Cerebellar cortex (tissue), 1 donor: ENCODE measurements at regions not wholly inside any gene's neighbourhood (a gene's known extent, or its start where the extent isn't known, plus 50 kb on each side); places are given as distances from the start of the nearest gene placed in this dataset.
A peak's percentile ranks its signal among the peaks of the same experiment; 100 is the strongest.

Experiments
- DNase-seq: peaks from one replicate; pipeline ENCODE4 v3.0.0-alpha.2; 2015; ENCODE audit warnings: low spot score

DNA sequence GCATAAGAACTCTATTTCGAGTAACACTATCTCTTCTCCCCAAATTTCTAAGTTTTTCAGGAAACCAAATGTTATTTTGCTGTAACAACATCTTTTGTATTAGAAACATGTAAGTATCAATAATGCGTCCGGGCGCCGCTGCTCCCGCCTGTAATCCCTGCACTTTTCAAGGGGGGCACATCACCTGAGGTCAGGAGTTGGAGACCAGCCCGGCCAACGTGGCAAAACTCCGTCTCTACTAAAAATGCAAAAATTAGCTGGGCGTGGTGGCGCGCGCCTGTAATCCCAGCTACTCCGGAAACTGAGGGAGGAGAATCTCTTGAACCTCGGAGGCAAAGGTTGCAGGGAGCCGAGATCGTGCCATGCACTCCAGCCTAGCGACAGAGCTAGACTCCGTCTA, 881.1 kb upstream of the NUDT12 start:
- DNase-seq = no peak

GRCh38 chr5:104431981-104432380, 869.4 kb upstream of the NUDT12 start:
- DNase-seq = no peak

DNA sequence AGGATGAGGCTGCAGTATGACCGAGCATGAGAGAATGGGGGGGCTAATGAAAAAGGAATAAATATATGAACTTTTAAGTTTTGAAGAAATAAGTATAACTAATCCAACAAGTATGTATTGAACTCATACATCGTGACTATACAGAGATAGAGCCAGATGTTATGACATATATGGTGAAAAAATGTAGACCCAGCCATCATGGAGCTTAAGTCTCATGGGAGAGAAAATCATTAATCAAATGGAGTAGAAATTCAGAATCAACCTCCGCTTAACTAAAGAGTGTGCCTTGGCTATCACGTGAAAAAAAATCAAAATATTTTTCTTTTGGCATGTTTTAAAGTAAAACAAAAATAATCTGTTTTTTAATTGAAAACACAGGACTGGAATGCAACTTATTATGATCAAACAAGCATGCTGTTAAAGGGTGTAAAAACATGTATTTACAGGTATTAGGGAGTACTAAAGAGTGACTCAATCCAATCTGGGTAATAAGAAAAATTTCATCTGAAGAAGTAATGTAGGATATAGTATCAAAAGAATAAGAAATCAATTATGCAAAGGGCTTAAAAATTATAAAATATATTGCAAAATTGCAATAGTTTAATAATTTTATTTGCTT, 868.5 kb upstream of the NUDT12 start:
- DNase-seq = no peak

DNA sequence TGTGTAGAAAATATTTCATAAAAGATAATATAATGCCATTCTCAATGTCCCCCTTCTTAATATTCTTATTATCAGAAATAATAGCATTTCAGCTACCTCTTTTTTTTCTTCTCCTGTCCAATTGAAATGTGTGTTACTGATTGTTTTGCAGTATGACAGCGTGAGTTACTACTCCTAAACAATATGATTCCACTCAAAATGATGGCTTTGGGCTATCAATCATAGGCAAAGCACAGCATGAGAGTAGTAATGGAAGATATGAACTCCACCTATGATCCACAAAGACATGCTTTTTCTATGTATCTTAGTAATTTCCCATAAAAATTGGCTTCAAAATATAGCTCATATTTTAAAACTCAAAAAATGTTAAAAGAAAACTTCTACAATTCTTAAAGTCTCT, 867.3 kb upstream of the NUDT12 start:
- no peak for DNase-seq

DNA sequence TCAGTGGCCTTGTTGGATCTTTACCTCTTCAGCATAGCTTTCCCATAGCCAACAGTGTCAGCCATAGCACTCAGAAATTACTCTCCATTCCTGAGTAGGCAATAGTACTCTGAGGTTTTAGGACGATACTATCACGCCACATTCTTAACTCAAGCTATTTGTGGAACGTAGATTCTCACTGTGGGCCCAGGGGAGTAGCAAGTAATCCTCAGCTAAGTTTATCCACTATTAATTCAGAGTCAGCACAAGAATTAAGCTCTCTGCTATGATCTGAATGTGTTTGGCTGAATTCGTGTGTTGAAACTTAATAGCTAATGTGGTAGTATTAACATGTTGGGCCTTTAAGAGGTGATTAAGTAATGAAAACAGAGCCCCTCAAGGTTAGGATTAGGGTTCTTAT, 858.8 kb upstream of the NUDT12 start:
- DNase-seq = no peak

GRCh38 chr5:104418056-104418455, 855.5 kb upstream of the NUDT12 start:
- no peak for DNase-seq

GRCh38 chr5:104412649-104413240, 850.2 kb upstream of the NUDT12 start:
- DNase-seq = peak; percentile 15

- no peak for DNase-seq
Measured at GRCh38 chr5:104400941-104401340, 838.4 kb upstream of the NUDT12 start.

- DNase-seq = no peak
Measured at GRCh38 chr5:104385906-104386305, 823.3 kb upstream of the NUDT12 start.

DNA sequence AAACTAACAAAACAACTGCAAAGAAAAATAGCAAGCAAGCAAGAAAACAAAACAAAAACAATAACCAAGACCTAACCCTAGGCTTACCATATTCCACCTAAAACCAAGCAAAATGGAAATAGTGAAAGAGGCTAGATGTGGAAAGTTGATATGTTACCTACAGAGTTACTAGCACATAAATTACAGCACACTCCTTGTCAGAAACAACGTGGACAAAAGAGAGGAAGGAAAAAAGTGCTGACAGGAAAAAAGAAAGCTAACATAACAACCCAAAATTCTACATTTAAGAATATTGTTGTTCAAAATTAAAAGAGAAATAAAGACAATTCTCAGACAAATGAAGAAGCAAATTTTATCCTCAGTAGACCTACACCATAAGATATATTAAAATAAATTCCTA, 812.8 kb upstream of the NUDT12 start:
- no peak for DNase-seq

GRCh38 chr5:104372796-104373195, 810.2 kb upstream of the NUDT12 start:
- no peak for DNase-seq

DNA sequence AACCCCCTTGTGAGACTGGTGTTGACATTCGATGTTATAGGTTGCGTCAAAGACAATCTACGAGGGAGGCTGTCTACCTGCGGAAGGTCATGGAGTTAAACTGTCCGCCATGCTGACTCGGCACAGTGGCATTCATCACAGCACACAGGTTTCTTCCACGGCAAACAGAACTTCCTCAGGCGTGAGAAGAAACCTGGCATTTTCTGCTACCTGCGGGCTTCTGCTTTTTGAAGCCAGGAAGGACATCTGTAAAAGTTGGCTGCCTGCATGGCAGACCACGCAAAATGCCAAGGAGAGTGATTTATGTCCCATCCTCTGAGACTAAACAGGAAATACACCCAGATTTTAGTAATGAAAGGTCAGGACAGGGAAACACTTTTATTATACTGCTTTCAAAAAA, 809.8 kb upstream of the NUDT12 start:
- no peak for DNase-seq

GRCh38 chr5:104370523-104370922, 807.9 kb upstream of the NUDT12 start:
- no peak for DNase-seq

- DNase-seq = no peak
Measured at GRCh38 chr5:104367978-104368377, 805.4 kb upstream of the NUDT12 start.

DNA sequence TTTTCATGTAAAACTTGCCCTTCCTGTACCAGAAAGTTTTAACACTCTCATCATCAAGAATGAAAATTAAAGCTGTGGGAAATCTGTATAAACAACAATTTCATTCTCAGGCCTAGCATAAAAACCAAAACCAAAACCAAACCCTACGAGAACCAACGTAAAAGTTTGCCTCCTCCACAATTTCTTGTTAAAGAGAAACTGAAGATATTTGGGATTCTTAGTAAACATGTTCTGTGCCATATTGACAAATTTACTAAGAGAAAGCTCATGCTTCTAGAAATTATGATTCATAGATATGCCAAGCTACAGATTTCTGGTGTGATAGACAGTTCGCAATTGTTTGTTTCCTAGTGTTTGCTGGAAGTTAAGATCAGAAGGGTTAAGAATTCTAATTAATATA, 801.0 kb upstream of the NUDT12 start:
- no peak for DNase-seq

- DNase-seq = no peak
Measured at GRCh38 chr5:104361932-104362331, 799.3 kb upstream of the NUDT12 start.

DNA sequence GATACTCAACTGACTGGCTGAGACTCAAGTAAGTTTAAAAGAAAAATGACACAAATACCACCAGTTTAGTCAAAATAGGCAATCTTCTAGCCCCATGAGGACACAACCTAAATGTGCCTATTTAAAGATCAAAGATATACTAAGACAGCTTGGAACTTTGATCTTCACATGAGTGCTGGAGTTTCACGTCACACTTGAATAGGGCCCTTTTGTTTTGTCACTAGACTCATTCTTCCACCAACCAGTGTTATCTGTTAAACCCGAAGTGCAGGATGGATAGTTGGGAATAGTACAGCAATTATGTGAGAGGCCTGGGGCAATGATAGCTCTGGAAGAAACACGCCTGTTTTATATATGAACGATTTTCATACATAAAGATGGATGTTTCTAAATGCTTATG, 792.8 kb upstream of the NUDT12 start:
- no peak for DNase-seq

DNA sequence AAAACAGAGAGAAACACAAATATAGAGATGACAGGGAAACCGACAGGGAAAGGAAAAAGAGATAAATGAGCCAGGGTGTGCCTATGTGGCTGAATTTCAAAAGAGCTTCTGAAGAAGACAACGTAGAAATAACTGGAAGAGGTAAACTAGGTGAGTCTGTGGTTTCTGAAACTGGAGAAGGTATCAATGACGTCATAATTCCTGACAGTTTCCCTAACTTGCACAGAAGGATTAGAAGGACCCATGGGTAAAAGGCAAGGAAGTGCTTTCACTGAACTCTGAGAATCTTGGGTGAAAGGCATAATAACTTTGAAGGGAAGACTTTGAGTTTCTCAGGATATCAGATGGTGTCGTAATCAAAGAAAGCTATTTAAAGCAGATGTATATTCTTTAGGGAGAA, 790.8 kb upstream of the NUDT12 start:
- DNase-seq = no peak

- no peak for DNase-seq
Measured at GRCh38 chr5:104352954-104353353, 790.4 kb upstream of the NUDT12 start.

GRCh38 chr5:104347119-104347708, 784.6 kb upstream of the NUDT12 start:
- peak; percentile 14 for DNase-seq

DNA sequence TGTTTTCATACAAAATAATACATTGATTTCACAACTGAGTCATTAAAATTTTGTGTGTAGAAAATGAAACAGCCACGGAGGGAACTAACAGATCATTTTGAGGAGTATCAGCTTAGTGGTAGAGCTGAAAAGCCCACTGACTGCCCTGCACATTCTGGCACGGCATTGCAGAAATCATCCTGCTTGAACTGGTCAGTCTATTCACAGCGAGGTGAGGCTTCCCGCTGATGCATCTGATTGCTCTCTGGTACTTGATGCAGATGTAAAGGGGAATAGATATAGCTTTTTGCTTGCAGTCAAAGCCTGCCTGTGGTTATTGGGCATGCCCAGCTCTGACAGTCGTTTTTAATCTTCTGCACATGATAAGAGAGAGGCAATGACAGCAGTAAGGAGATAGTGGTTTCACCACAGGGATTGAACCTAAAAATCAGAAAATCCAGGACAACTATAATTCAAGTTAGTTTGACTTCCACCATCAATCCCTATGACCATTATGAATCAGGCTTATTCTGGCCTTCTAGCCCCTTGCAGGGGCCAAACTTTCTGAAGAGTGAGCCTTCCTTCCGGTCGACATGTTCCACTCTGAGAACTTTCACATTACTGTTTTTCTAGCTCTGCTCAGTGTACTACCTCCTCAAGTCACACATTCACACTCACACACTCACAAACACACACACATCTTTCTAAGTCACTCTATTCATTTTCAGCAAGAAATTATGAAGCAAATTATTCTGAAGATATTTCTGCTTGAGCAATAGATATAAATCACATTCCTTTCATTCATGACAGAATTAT, 782.8 kb upstream of the NUDT12 start:
- DNase-seq = no peak

GRCh38 chr5:104344809-104345208, 782.2 kb upstream of the NUDT12 start:
- DNase-seq = no peak

- no peak for DNase-seq
Measured at GRCh38 chr5:104327801-104328200, 765.2 kb upstream of the NUDT12 start.
